IMR-90 (cell line): ENCODE measurements at regions not wholly inside any gene's neighbourhood (a gene's known extent, or its start where the extent isn't known, plus 50 kb on each side); places are given as distances from the start of the nearest gene placed in this dataset.

Experiments
- ATAC-seq: fragments of 200-7000 bp; cut with Tn5 transposase; 2 replicates; pipeline ENCODE4 v1.9.1; 2020; ENCODE audit warnings: low read depth, mild to moderate bottlenecking, moderate library complexity
- BruUV-seq: library from RNA; stranded (reverse); fragments of 400-500 nt; replicated peaks from 2 replicates; lab custom pipeline; 2021; lab: Mats Ljungman, UMichigan
- CTCF ChIA-PET: fragments of 300-600 bp; formaldehyde crosslinking; extraction: SDS; loops from one replicate; lab custom pipeline; 2021; ENCODE audit warnings: antibody characterized with exemption; lab: Yijun Ruan, JAX
- POLR2A ChIA-PET: fragments of 300-600 bp; sonication (Branson Sonifier 250); formaldehyde crosslinking; loops from one replicate; lab custom pipeline; 2022; ENCODE audit warnings: antibody characterized with exemption; ENCODE audit not compliant: unreplicated experiment; lab: Charles Lee
- DNase-seq: peaks from one replicate; pipeline ENCODE4 v3.0.0; 2013
- H2AFZ ChIP-seq: replicated peaks from 2 replicates; pipeline ENCODE3; 2013; ENCODE audit warnings: low read length, mild to moderate bottlenecking; ENCODE audit not compliant: poor library complexity
- H2AK5ac ChIP-seq: 2 replicates; pipeline ENCODE4 v1.6.1; 2013; ENCODE audit warnings: low read depth, low read length, inconsistent platforms
- H2AK9ac ChIP-seq: replicated peaks from 2 replicates; pipeline ENCODE3; 2013; ENCODE audit warnings: mild to moderate bottlenecking, low read depth, low read length, moderate library complexity; ENCODE audit not compliant: poor library complexity
- H2BK120ac ChIP-seq: 2 replicates; pipeline ENCODE4 v1.6.1; 2013; ENCODE audit warnings: low read depth, low read length, inconsistent platforms
- H2BK15ac ChIP-seq: 3 replicates; pipeline ENCODE4 v1.6.1; 2013; ENCODE audit warnings: low read depth, low read length, inconsistent platforms
- H2BK20ac ChIP-seq: 2 replicates; pipeline ENCODE4 v1.6.1; 2013; ENCODE audit warnings: low read depth, mild to moderate bottlenecking, inconsistent platforms, low read length, moderate library complexity
- H2BK5ac ChIP-seq: 2 replicates; pipeline ENCODE4 v1.6.1; 2013; ENCODE audit warnings: mild to moderate bottlenecking, low read depth, low read length, inconsistent platforms; ENCODE audit not compliant: poor library complexity, severe bottlenecking
- H3K14ac ChIP-seq: replicated peaks from 2 replicates; pipeline ENCODE4 v1.6.1; 2013; ENCODE audit warnings: low read depth, low read length, inconsistent platforms
- H3K18ac ChIP-seq: 2 replicates; pipeline ENCODE4 v1.6.1; 2013; ENCODE audit warnings: low read depth, low read length, control low read depth
- H3K23ac ChIP-seq: 2 replicates; pipeline ENCODE4 v1.6.1; 2013; ENCODE audit warnings: low read depth, low read length, inconsistent platforms
- H3K27ac ChIP-seq: 2 replicates; pipeline ENCODE4 v1.5.1; 2013; ENCODE audit warnings: mild to moderate bottlenecking, control low read depth, low read length; ENCODE audit not compliant: insufficient read depth
- H3K27me3 ChIP-seq: 2 replicates; pipeline ENCODE4 v1.6.1; 2013; ENCODE audit warnings: low read length; ENCODE audit not compliant: control insufficient read depth, insufficient read depth
- H3K36me3 ChIP-seq: 2 replicates; pipeline ENCODE4 v1.6.1; 2013; ENCODE audit warnings: low read length, mixed read lengths; ENCODE audit not compliant: control insufficient read depth, insufficient read depth
- H3K4ac ChIP-seq: 2 replicates; pipeline ENCODE4 v1.6.1; 2013; ENCODE audit warnings: low read depth, low read length, inconsistent platforms
- H3K4me1 ChIP-seq: 2 replicates; pipeline ENCODE4 v1.6.1; 2013; ENCODE audit warnings: low read length, mixed read lengths; ENCODE audit not compliant: control insufficient read depth, insufficient read depth
- H3K4me2 ChIP-seq: 2 replicates; pipeline ENCODE4 v1.6.1; 2013; ENCODE audit warnings: low read depth, mild to moderate bottlenecking, control low read depth, low read length, moderate library complexity
- H3K4me3 ChIP-seq: 2 replicates; pipeline ENCODE4 v1.5.1; 2013; ENCODE audit warnings: low read depth, mild to moderate bottlenecking, control low read depth, low read length, moderate library complexity; ENCODE audit not compliant: insufficient read depth
- H3K56ac ChIP-seq: 2 replicates; pipeline ENCODE4 v1.6.1; 2013; ENCODE audit warnings: low read length, inconsistent platforms; ENCODE audit not compliant: insufficient read depth; ENCODE audit errors: extremely low read depth
- H3K79me1 ChIP-seq, 2 experiments: 2 replicates each; pipeline ENCODE4 v1.6.1; 2013; ENCODE audit warnings: low read length in 2 of 2, inconsistent platforms in 1 of 2, low read depth in 1 of 2
- H3K9ac ChIP-seq: 2 replicates; pipeline ENCODE4 v1.6.1; 2013; ENCODE audit warnings: low read depth, low read length, control low read depth
- H3K9me1 ChIP-seq: 2 replicates; pipeline ENCODE4 v1.6.1; 2013; ENCODE audit warnings: low read length, inconsistent platforms; ENCODE audit not compliant: insufficient read depth
- H3K9me3 ChIP-seq: 2 replicates; pipeline ENCODE4 v1.6.1; 2013; ENCODE audit warnings: low read length; ENCODE audit not compliant: control insufficient read depth, insufficient read depth
- H4K20me1 ChIP-seq: 2 replicates; pipeline ENCODE4 v1.6.1; 2013; ENCODE audit warnings: low read length, inconsistent platforms; ENCODE audit not compliant: insufficient read depth
- H4K5ac ChIP-seq: 2 replicates; pipeline ENCODE4 v1.6.1; 2013; ENCODE audit warnings: mild to moderate bottlenecking, low read depth, low read length, control low read depth
- H4K8ac ChIP-seq, 2 experiments: 2 replicates each; pipeline ENCODE4 v1.6.1; 2013; ENCODE audit warnings: low read depth in 2 of 2, low read length in 2 of 2, control low read depth in 1 of 2, inconsistent platforms in 1 of 2
- H4K91ac ChIP-seq: 2 replicates; pipeline ENCODE4 v1.6.1; 2013; ENCODE audit warnings: low read depth, low read length, inconsistent platforms; ENCODE audit not compliant: insufficient read depth
- BHLHE40 ChIP-seq: fragments of 150-350 bp; IDR thresholded peaks from 2 replicates; pipeline ENCODE4 v1.6.1; 2016; ENCODE audit warnings: mild to moderate bottlenecking, low read depth, low read length
- CEBPB ChIP-seq: IDR thresholded peaks from 2 replicates; pipeline ENCODE4 v1.6.1; 2012; ENCODE audit warnings: low read depth, low read length, improper control_type of control experiment
- CHD1 ChIP-seq: IDR thresholded peaks from 2 replicates; pipeline ENCODE4 v1.6.1; 2012; ENCODE audit warnings: low read depth, low read length, improper control_type of control experiment
- FOS ChIP-seq: fragments of 150-350 bp; IDR thresholded peaks from 2 replicates; pipeline ENCODE4 v1.6.1; 2016; ENCODE audit warnings: low read depth, low read length
- MAFK ChIP-seq: IDR thresholded peaks from 2 replicates; pipeline ENCODE4 v1.6.1; 2012; ENCODE audit warnings: low read depth, low read length, improper control_type of control experiment
- MAZ ChIP-seq: IDR thresholded peaks from 2 replicates; pipeline ENCODE4 v1.6.1; 2012; ENCODE audit warnings: low read depth, mild to moderate bottlenecking, low read length, improper control_type of control experiment, moderate library complexity, borderline replicate concordance
- MXI1 ChIP-seq: IDR thresholded peaks from 2 replicates; pipeline ENCODE4 v1.6.1; 2012; ENCODE audit warnings: low read depth, mild to moderate bottlenecking, low read length, moderate library complexity, borderline replicate concordance
- NFE2L2 ChIP-seq: fragments of 150-350 bp; IDR thresholded peaks from 2 replicates; pipeline ENCODE4 v1.6.1; 2016; ENCODE audit warnings: low read depth, mild to moderate bottlenecking, low read length
- POLR2A ChIP-seq: IDR thresholded peaks from 2 replicates; pipeline ENCODE4 v1.6.1; 2012; ENCODE audit warnings: mild to moderate bottlenecking, low read depth, low read length
- RAD21 ChIP-seq: IDR thresholded peaks from 2 replicates; pipeline ENCODE4 v1.6.1; 2012; ENCODE audit warnings: low read length, improper control_type of control experiment
- RCOR1 ChIP-seq: IDR thresholded peaks from 2 replicates; pipeline ENCODE4 v1.6.1; 2012; ENCODE audit warnings: mild to moderate bottlenecking, low read length, improper control_type of control experiment; ENCODE audit not compliant: insufficient replicate concordance
- RFX5 ChIP-seq: IDR thresholded peaks from 2 replicates; pipeline ENCODE4 v1.8.0; 2012; ENCODE audit warnings: low read depth, mild to moderate bottlenecking, low read length, moderate library complexity
- SMC3 ChIP-seq: fragments of 150-350 bp; IDR thresholded peaks from 2 replicates; pipeline ENCODE4 v1.6.1; 2016; ENCODE audit warnings: low read depth, mild to moderate bottlenecking, antibody characterized with exemption, low read length, moderate library complexity
- dilution Hi-C: fragments of 300-500 bp; cut with HindIII; formaldehyde crosslinking; loops from one replicate; pipeline ENCODE4 v1.14.3; 2018; ENCODE audit warnings: low sequenced_read_pairs; ENCODE audit not compliant: unreplicated experiment
- in situ Hi-C: fragments of 300-500 bp; cut with MboI; formaldehyde crosslinking; loops from 3 replicates; pipeline ENCODE4 v1.14.3; 2019; ENCODE audit warnings: low sequenced_read_pairs, inconsistent platforms, mixed read lengths
- intact Hi-C: fragments of 100-400 bp; cut with micrococcal nuclease; formaldehyde crosslinking; loops from 2 replicates; pipeline ENCODE4 v1.10.0; 2022
- TF ChIP-seq, protein P1 (sequence below): conservative IDR thresholded peaks from 2 replicates; pipeline ENCODE4 v1.5.1; 2012; ENCODE audit warnings: mild to moderate bottlenecking, low read depth, low read length, improper control_type of control experiment
- TF ChIP-seq, protein P2 (sequence below): fragments of 150-350 bp; IDR thresholded peaks from 2 replicates; pipeline ENCODE4 v1.6.1; 2017; ENCODE audit warnings: mild to moderate bottlenecking, antibody characterized with exemption, low read length, low read depth
- TF ChIP-seq, protein P3 (sequence below): fragments of 150-350 bp; IDR thresholded peaks from 2 replicates; pipeline ENCODE4 v1.6.1; 2016; ENCODE audit warnings: low read depth, mild to moderate bottlenecking, low read length, moderate library complexity, borderline replicate concordance

DNA sequence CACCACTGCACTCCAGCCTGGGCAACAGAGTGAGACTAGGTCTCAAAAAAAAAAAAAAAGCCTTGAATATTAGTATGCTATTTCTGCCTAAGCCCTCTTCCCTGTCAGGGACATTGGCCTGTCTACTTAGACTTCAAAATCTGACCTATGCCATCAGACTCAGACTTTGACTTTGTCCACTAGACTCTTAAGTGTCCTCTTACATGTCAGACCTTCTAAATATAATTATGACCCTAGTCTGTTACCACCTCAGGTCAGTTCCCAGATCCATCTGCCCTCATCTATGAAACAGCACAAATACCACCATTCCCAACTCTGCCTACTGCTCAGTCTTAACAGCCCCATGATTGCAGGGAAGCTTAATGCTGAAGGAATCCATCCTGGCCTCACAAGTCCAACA lies 244.6 kb downstream of the ZEB2 start:
- ATAC-seq (no peak), DNase-seq (no peak)
- no peak overlapping the region for H2AFZ ChIP-seq
- no peak overlapping the region for H4K91ac ChIP-seq
- CTCF ChIA-PET, result no interaction called here
- H2BK5ac ChIP-seq, result no peak overlapping the region
- POLR2A ChIA-PET, result no interaction called here
- dilution Hi-C loops (no loop called here), intact Hi-C loops (no loop called here), in situ Hi-C loops (no loop called here)
- H3K56ac ChIP-seq, result no peak overlapping the region
- no peak overlapping the region for H3K4me2 ChIP-seq
- H3K9me3 ChIP-seq, result no peaks in the 10 kb centered on the region
- H3K18ac ChIP-seq, result no peak overlapping the region
- no peak overlapping the region for H3K23ac ChIP-seq
- no peak overlapping the region for H2AK5ac ChIP-seq
- H3K4me3 ChIP-seq, result no peak overlapping the region
- no peak overlapping the region for H2BK15ac ChIP-seq
- no peak overlapping the region for H2BK20ac ChIP-seq
- no peak overlapping the region for H2BK120ac ChIP-seq
- no peak overlapping the region for H4K8ac ChIP-seq
- no peak overlapping the region for H3K27ac ChIP-seq
- H3K36me3 ChIP-seq, result no peaks in the 10 kb centered on the region
- H4K5ac ChIP-seq, result no peak overlapping the region
- no peak overlapping the region for H2AK9ac ChIP-seq
- no peak for TF ChIP-seq MAZ
- TF ChIP-seq POLR2A, result no peak
- no peak for TF ChIP-seq NFE2L2
- TF ChIP-seq MXI1, result no peak
- no peak for TF ChIP-seq FOS
- TF ChIP-seq, protein P1, sequence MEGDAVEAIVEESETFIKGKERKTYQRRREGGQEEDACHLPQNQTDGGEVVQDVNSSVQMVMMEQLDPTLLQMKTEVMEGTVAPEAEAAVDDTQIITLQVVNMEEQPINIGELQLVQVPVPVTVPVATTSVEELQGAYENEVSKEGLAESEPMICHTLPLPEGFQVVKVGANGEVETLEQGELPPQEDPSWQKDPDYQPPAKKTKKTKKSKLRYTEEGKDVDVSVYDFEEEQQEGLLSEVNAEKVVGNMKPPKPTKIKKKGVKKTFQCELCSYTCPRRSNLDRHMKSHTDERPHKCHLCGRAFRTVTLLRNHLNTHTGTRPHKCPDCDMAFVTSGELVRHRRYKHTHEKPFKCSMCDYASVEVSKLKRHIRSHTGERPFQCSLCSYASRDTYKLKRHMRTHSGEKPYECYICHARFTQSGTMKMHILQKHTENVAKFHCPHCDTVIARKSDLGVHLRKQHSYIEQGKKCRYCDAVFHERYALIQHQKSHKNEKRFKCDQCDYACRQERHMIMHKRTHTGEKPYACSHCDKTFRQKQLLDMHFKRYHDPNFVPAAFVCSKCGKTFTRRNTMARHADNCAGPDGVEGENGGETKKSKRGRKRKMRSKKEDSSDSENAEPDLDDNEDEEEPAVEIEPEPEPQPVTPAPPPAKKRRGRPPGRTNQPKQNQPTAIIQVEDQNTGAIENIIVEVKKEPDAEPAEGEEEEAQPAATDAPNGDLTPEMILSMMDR, result no peak
- TF ChIP-seq, protein P2, sequence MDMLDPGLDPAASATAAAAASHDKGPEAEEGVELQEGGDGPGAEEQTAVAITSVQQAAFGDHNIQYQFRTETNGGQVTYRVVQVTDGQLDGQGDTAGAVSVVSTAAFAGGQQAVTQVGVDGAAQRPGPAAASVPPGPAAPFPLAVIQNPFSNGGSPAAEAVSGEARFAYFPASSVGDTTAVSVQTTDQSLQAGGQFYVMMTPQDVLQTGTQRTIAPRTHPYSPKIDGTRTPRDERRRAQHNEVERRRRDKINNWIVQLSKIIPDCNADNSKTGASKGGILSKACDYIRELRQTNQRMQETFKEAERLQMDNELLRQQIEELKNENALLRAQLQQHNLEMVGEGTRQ, result no peak
- TF ChIP-seq SMC3, result no peak
- TF ChIP-seq RCOR1, result no peak
- TF ChIP-seq, protein P3, sequence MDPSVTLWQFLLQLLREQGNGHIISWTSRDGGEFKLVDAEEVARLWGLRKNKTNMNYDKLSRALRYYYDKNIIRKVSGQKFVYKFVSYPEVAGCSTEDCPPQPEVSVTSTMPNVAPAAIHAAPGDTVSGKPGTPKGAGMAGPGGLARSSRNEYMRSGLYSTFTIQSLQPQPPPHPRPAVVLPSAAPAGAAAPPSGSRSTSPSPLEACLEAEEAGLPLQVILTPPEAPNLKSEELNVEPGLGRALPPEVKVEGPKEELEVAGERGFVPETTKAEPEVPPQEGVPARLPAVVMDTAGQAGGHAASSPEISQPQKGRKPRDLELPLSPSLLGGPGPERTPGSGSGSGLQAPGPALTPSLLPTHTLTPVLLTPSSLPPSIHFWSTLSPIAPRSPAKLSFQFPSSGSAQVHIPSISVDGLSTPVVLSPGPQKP, result no peak
- TF ChIP-seq BHLHE40, result no peak
- TF ChIP-seq RFX5, result no peak
- TF ChIP-seq CHD1, result no peak
- no peak for TF ChIP-seq RAD21
- TF ChIP-seq MAFK, result no peak
- no peak for TF ChIP-seq CEBPB
- no peaks in the 10 kb centered on the region; a peak in 2 of 4 replicates for H3K79me1 ChIP-seq
- no peaks in the 10 kb centered on the region for H3K27me3 ChIP-seq
- no peaks in the 10 kb centered on the region for H3K9me1 ChIP-seq
- no peak overlapping the region for H3K4ac ChIP-seq
- H3K14ac ChIP-seq, result no peak overlapping the region
- no TSS peak for BruUV-seq
- no peak overlapping the region for H3K9ac ChIP-seq
- H4K20me1 ChIP-seq, result no peaks in the 10 kb centered on the region
- peaks cover 2% of the 10 kb centered on the region; the same call in 1 of the 2 replicates for H3K4me1 ChIP-seq
